ENCODE measurements at regions not wholly inside any gene's neighbourhood (a gene's known extent, or its start where the extent isn't known, plus 50 kb on each side); places are given as distances from the start of the nearest gene placed in this dataset.

- intact Hi-C loops (cut with DNase I) = no loop called here
- ATAC-seq = no peak
Measured at GRCh38 chr3:110588906-110589305, 482.7 kb upstream of the NECTIN3 start.

DNA sequence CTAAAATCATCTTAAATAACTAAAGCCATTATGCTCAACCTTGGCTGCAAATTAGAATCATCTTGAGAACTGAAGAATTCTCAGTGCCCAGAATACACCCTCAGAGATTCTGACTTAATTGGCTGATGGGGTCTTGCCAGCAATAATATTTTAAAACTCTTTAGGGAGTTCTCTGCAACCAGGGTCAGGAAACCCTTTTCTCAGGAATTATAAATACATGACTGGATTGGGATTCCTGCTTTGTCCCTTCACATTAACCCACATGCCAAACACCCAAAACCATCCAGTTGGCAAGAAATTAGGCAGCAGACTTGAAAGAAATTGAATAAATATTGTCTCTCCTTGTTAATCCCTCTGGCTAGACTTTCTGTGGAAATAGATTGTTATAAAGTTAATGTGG lies 482.3 kb upstream of the NECTIN3 start:
- no peak for ATAC-seq
- Histone ChIP-seq H3K36me3 (no peaks in the 10 kb centered on the region), H3K4me3 (no peak overlapping the region), H3K9me3 (no peaks in the 10 kb centered on the region), H3K27me3 (no peaks in the 10 kb centered on the region), H3K4me1 (no peaks in the 10 kb centered on the region), H3K27ac (no peak overlapping the region)
- TF ChIP-seq CTCF (IDR thresholded peaks at IDR 0.05) = no peak
- no peak for DNase-seq
- intact Hi-C loops (cut with DNase I) = no loop called here

More at GRCh38 chr3:110588906-110589305, 482.7 kb upstream of the NECTIN3 start:
- no peaks in the 10 kb centered on the region for H3K9me3 ChIP-seq
- no peak for DNase-seq
- H3K27ac ChIP-seq = no peak overlapping the region
- no peaks in the 10 kb centered on the region for H3K27me3 ChIP-seq
- H3K36me3 ChIP-seq = no peaks in the 10 kb centered on the region
- no peak overlapping the region for H3K4me3 ChIP-seq
- TF ChIP-seq CTCF (IDR thresholded peaks at IDR 0.05) = no peak
- H3K4me1 ChIP-seq = no peaks in the 10 kb centered on the region

GRCh38 chr3:110593749-110594148 lies 477.9 kb upstream of the NECTIN3 start:
- H3K4me3 ChIP-seq = no peak overlapping the region
- no peak for TF ChIP-seq CTCF (IDR thresholded peaks at IDR 0.05)
- ATAC-seq = no peak

GRCh38 chr3:110598847-110599490 lies 472.6 kb upstream of the NECTIN3 start:
- intact Hi-C loops (cut with DNase I) = no loop called here
- Histone ChIP-seq H3K9me3 (no peaks in the 10 kb centered on the region), H3K4me1 (no peaks in the 10 kb centered on the region), H3K27me3 (no peaks in the 10 kb centered on the region), H3K36me3 (no peaks in the 10 kb centered on the region), H3K4me3 (no peak overlapping the region), H3K27ac (no peak overlapping the region)
- no peak for DNase-seq
- no peak for TF ChIP-seq CTCF (IDR thresholded peaks at IDR 0.05)
- ATAC-seq = no peak

More at GRCh38 chr3:110593749-110594148, 477.9 kb upstream of the NECTIN3 start:
- Histone ChIP-seq H3K4me1 (no peaks in the 10 kb centered on the region), H3K9me3 (no peaks in the 10 kb centered on the region), H3K27me3 (no peaks in the 10 kb centered on the region), H3K36me3 (no peaks in the 10 kb centered on the region), H3K27ac (no peak overlapping the region)
- no peak for DNase-seq
- intact Hi-C loops (cut with DNase I) = no loop called here

GRCh38 chr3:110608566-110608965 lies 463.1 kb upstream of the NECTIN3 start:
- no peaks in the 10 kb centered on the region for H3K9me3 ChIP-seq
- H3K27ac ChIP-seq = no peak overlapping the region
- no peak for TF ChIP-seq CTCF (IDR thresholded peaks at IDR 0.05)
- H3K4me3 ChIP-seq = no peak overlapping the region
- H3K4me1 ChIP-seq = no peaks in the 10 kb centered on the region
- intact Hi-C loops (cut with DNase I) = no loop called here
- no peaks in the 10 kb centered on the region for H3K27me3 ChIP-seq
- ATAC-seq (no peak), DNase-seq (no peak)
- no peaks in the 10 kb centered on the region for H3K36me3 ChIP-seq

DNA sequence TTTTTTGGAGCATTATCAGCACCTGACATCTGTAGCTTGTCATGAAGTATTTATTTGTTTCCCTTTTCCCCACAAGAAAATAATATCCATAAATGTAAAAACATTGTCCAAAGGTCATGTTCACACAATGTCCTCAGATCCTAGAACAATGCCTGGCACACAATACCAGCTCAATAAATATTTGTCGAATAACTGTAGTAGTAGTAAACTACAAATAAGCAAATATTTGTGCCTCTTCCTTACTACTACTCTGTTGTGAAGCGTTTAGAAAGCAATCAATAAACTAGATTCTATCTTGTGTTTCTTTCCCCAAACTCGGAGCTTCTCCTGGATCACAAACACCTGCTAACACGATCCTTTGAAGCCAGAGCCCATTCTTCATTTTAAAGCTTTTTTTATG lies 459.6 kb upstream of the NECTIN3 start:
- H3K4me1 ChIP-seq = no peaks in the 10 kb centered on the region
- no peaks in the 10 kb centered on the region for H3K9me3 ChIP-seq
- no peak for ATAC-seq
- no peaks in the 10 kb centered on the region for H3K27me3 ChIP-seq
- no peak overlapping the region for H3K4me3 ChIP-seq
- no peaks in the 10 kb centered on the region for H3K36me3 ChIP-seq
- H3K27ac ChIP-seq = no peak overlapping the region
- no peak for TF ChIP-seq CTCF (IDR thresholded peaks at IDR 0.05)
- DNase-seq = no peak
- intact Hi-C loops (cut with DNase I) = no loop called here

Measured in upper lobe of right lung (tissue), 1 donor.